H1 (cell line): ENCODE measurements at regions not wholly inside any gene's neighbourhood (a gene's known extent, or its start where the extent isn't known, plus 50 kb on each side); places are given as distances from the start of the nearest gene placed in this dataset.

Experiments used
- CTCF ChIA-PET: fragments of 300-600 bp; sonication (Branson Sonifier 250); formaldehyde crosslinking; loops from one replicate; lab custom pipeline; 2021; ENCODE audit not compliant: partially characterized antibody; lab: Charles Lee
- POLR2A ChIA-PET: fragments of 300-600 bp; sonication (Branson Sonifier 250); formaldehyde crosslinking; loops from one replicate; lab custom pipeline; 2021; ENCODE audit warnings: inconsistent platforms; ENCODE audit not compliant: partially characterized antibody; lab: Charles Lee
- DNase-seq, 2 experiments: peaks; one replicate each; pipeline versions ENCODE4 v3.0.0 to v3.0.0-alpha.2; 2010 to 2022; ENCODE audit warnings: low spot score in 2 of 2, low read depth in 1 of 2, mixed read lengths in 1 of 2
- FAIRE-seq: peaks from 2 replicates; lab custom pipeline; 2011; peaks lifted over from hg19 to GRCh38; lab: Jason Lieb, UNC
- H2AFZ ChIP-seq: 2 replicates; pipeline ENCODE4 v1.8.1; 2012; ENCODE audit warnings: low read length, inconsistent platforms
- H2AK5ac ChIP-seq: 2 replicates; pipeline ENCODE4 v1.6.1; 2013; ENCODE audit warnings: low read depth, low read length
- H2BK120ac ChIP-seq: replicated peaks from 2 replicates; pipeline ENCODE3; 2013; ENCODE audit warnings: low read depth, low read length, inconsistent platforms
- H2BK12ac ChIP-seq: 2 replicates; pipeline ENCODE4 v1.6.1; 2013; ENCODE audit warnings: low read depth, low read length
- H2BK15ac ChIP-seq: 2 replicates; pipeline ENCODE4 v1.6.1; 2013; ENCODE audit warnings: low read length
- H2BK20ac ChIP-seq: 2 replicates; pipeline ENCODE4 v1.6.1; 2013; ENCODE audit warnings: low read length
- H2BK5ac ChIP-seq: 2 replicates; pipeline ENCODE4 v1.6.1; 2013; ENCODE audit warnings: low read depth, low read length
- H3K14ac ChIP-seq: 2 replicates; pipeline ENCODE4 v1.6.1; 2013; ENCODE audit warnings: inconsistent platforms; ENCODE audit not compliant: insufficient read length
- H3K18ac ChIP-seq: 2 replicates; pipeline ENCODE4 v1.6.1; 2013; ENCODE audit warnings: low read length; ENCODE audit errors: extremely low read depth
- H3K23ac ChIP-seq: 2 replicates; pipeline ENCODE4 v1.6.1; 2013; ENCODE audit warnings: inconsistent platforms; ENCODE audit not compliant: insufficient read length
- H3K23me2 ChIP-seq: 2 replicates; pipeline ENCODE4 v1.6.1; 2013; ENCODE audit warnings: low read depth, low read length
- H3K27ac ChIP-seq: 2 replicates; pipeline ENCODE4 v1.6.1; 2011; ENCODE audit warnings: low read depth, low read length, inconsistent platforms
- H3K27me3 ChIP-seq, 4 experiments: replicated peaks in 1 of 4; 1 replicate in 1 of 4; 2 replicates in 3 of 4; pipeline versions ENCODE4 v1.6.1 to v1.8.1; 2011 to 2013; ENCODE audit warnings: low read length in 3 of 4, mild to moderate bottlenecking in 3 of 4, inconsistent platforms in 2 of 4, mixed read lengths in 2 of 4, moderate library complexity in 1 of 4; ENCODE audit not compliant: control insufficient read depth in 3 of 4, insufficient read depth in 3 of 4; ENCODE audit errors: extremely low read depth in 1 of 4
- H3K36me3 ChIP-seq, 4 experiments: 2 replicates each; pipeline versions ENCODE4 v1.6.1 to v1.8.1; 2011 to 2013; ENCODE audit warnings: mild to moderate bottlenecking in 4 of 4, low read length in 3 of 4, moderate library complexity in 2 of 4, control low read depth in 1 of 4, inconsistent platforms in 1 of 4; ENCODE audit not compliant: insufficient read depth in 4 of 4, control insufficient read depth in 2 of 4
- H3K4ac ChIP-seq: replicated peaks from 2 replicates; pipeline ENCODE3; 2013; ENCODE audit warnings: low read length, low read depth, mixed read lengths, inconsistent platforms; ENCODE audit not compliant: insufficient read length
- H3K4me1 ChIP-seq, 4 experiments: replicated peaks in 1 of 4; 1 replicate in 1 of 4; 2 replicates in 3 of 4; pipeline versions ENCODE4 v1.6.1 to v1.8.1; 2011 to 2013; ENCODE audit warnings: low read length in 3 of 4, inconsistent platforms in 2 of 4, mixed read lengths in 1 of 4; ENCODE audit not compliant: insufficient read depth in 4 of 4, control insufficient read depth in 3 of 4
- H3K4me2 ChIP-seq, 2 experiments: 2 replicates each; pipeline versions ENCODE4 v1.6.1 to v1.8.1; 2011 to 2013; ENCODE audit warnings: low read depth in 2 of 2, low read length in 2 of 2, control low read depth in 1 of 2, inconsistent platforms in 1 of 2, mild to moderate bottlenecking in 1 of 2; ENCODE audit not compliant: insufficient read depth in 1 of 2
- H3K4me3 ChIP-seq, 4 experiments: fragments of 200-600, 300-600 bp in 1 of 4; sonication (generic), shearing (Covaris generic), sonication (Bioruptor Twin) in 1 of 4; 2 replicates each; pipeline versions ENCODE4 v1.5.1 to v1.8.1; 2011 to 2016; ENCODE audit warnings: low read length in 4 of 4, low read depth in 3 of 4, control low read depth in 2 of 4, inconsistent platforms in 2 of 4, mild to moderate bottlenecking in 2 of 4, mixed read lengths in 1 of 4, moderate library complexity in 1 of 4; ENCODE audit not compliant: insufficient read depth in 2 of 4; ENCODE audit errors: extremely low read depth in 1 of 4
- H3K56ac ChIP-seq: replicated peaks from 2 replicates; pipeline ENCODE3; 2013; ENCODE audit warnings: low read depth, mild to moderate bottlenecking, mixed read lengths, low read length, inconsistent platforms; ENCODE audit not compliant: insufficient read length
- H3K79me1 ChIP-seq: 2 replicates; pipeline ENCODE4 v1.6.1; 2013; ENCODE audit warnings: low read depth, low read length, control low read depth
- H3K79me2 ChIP-seq, 2 experiments: 2 replicates each; pipeline versions ENCODE4 v1.6.1 to v1.8.1; 2012 to 2013; ENCODE audit warnings: low read length in 2 of 2, mild to moderate bottlenecking in 2 of 2, inconsistent platforms in 1 of 2; ENCODE audit not compliant: insufficient read depth in 2 of 2, control insufficient read depth in 1 of 2
- H3K9ac ChIP-seq, 4 experiments: replicated peaks in 1 of 4; 1 replicate in 1 of 4; 2 replicates in 3 of 4; pipeline versions ENCODE4 v1.6.1 to v1.8.1; 2011 to 2013; ENCODE audit warnings: low read depth in 3 of 4, low read length in 3 of 4, control low read depth in 2 of 4, mild to moderate bottlenecking in 2 of 4, moderate library complexity in 2 of 4, inconsistent platforms in 1 of 4; ENCODE audit errors: extremely low read depth in 1 of 4
- H3K9me3 ChIP-seq, 2 experiments: 2 replicates each; pipeline versions ENCODE4 v1.6.1 to v1.8.1; 2012 to 2013; ENCODE audit warnings: mild to moderate bottlenecking in 2 of 2, moderate library complexity in 2 of 2, control low read depth in 1 of 2, inconsistent platforms in 1 of 2, low read depth in 1 of 2, low read length in 1 of 2, mixed read lengths in 1 of 2; ENCODE audit not compliant: insufficient read depth in 2 of 2
- H4K20me1 ChIP-seq, 2 experiments: replicated peaks in 1 of 2; 2 replicates each; pipeline versions ENCODE3 to v1.8.1; 2011 to 2013; ENCODE audit warnings: inconsistent platforms in 2 of 2, low read length in 2 of 2, mild to moderate bottlenecking in 1 of 2; ENCODE audit not compliant: insufficient read depth in 2 of 2, control insufficient read depth in 1 of 2
- H4K5ac ChIP-seq: 2 replicates; pipeline ENCODE4 v1.6.1; 2013; ENCODE audit warnings: low read length, low read depth, mixed read lengths, inconsistent platforms; ENCODE audit not compliant: insufficient read length
- H4K8ac ChIP-seq: 2 replicates; pipeline ENCODE4 v1.8.0; 2013; ENCODE audit warnings: mild to moderate bottlenecking, moderate library complexity, low read length, inconsistent platforms; ENCODE audit not compliant: insufficient read depth; ENCODE audit errors: extremely low read depth
- H4K91ac ChIP-seq: replicated peaks from 2 replicates; pipeline ENCODE3; 2013; ENCODE audit warnings: low read length, mixed read lengths, inconsistent platforms; ENCODE audit not compliant: insufficient read length
- CEBPB ChIP-seq: IDR thresholded peaks from 2 replicates; pipeline ENCODE4 v1.6.1; 2012; ENCODE audit warnings: low read depth, low read length
- PHF8 ChIP-seq: fragments of 200-600 bp; sonication (generic); conservative IDR thresholded peaks from 2 replicates; pipeline ENCODE4 v1.7.1; 2012; ENCODE audit warnings: low read depth, mild to moderate bottlenecking, inconsistent platforms, low read length, moderate library complexity
- WGBS, 2 experiments: shearing (Covaris generic) in 1 of 2; methylation state at CpG; one replicate each; pipeline versions ENCODE4 v1.1.6 to v1.1.7; 2013 to 2015; ENCODE audit warnings: low lambda C conversion rate in 2 of 2, mixed read lengths in 2 of 2, inconsistent platforms in 1 of 2, low coverage in 1 of 2, missing lambda C conversion rate in 1 of 2; ENCODE audit not compliant: insufficient replicate concordance in 2 of 2, insufficient coverage in 1 of 2, insufficient read length in 1 of 2; ENCODE audit errors: extremely low coverage in 1 of 2, missing lambda C conversion rate in 1 of 2; 5-methylcytosine and 5-hydroxymethylcytosine counted together

- Histone ChIP-seq H3K56ac (no peak overlapping the region), H3K4ac (no peak overlapping the region), H3K23me2 (peaks cover 8% of the 10 kb centered on the region; the same call in 1 of the 2 replicates), H3K79me2 (0 out of 4 replicates have a peak, but pooled peaks cover 0 to 3% of the 10 kb centered on the region in 2 experiments), H2BK15ac (no peak overlapping the region), H2AFZ (peak overlapping the region; percentile 22; the same call in 1 of the 2 replicates), H3K27ac (no peak overlapping the region), H2AK5ac (no peak overlapping the region), H4K8ac (no peak overlapping the region), H4K91ac (no peak overlapping the region), H3K36me3 (no peaks in the 10 kb centered on the region), H2BK20ac (no peak overlapping the region), H3K4me3 (no peak overlapping the region), H4K5ac (no peak overlapping the region), H3K4me2 (no peak overlapping the region), H3K23ac (no peak overlapping the region), H2BK120ac (no peak overlapping the region), H3K18ac (no peak overlapping the region), H3K4me1 (no peaks in the 10 kb centered on the region; a peak in 2 of 7 replicates), H3K79me1 (no peaks in the 10 kb centered on the region), H3K9ac (no peak overlapping the region), H3K27me3 (no peaks in the 10 kb centered on the region), H3K9me3 (no peaks in the 10 kb centered on the region), H4K20me1 (peaks cover 0 to 7% of the 10 kb centered on the region in 2 experiments), H2BK12ac (no peak overlapping the region), H3K14ac (no peak overlapping the region), H2BK5ac (no peak overlapping the region)
- WGBS, 2 experiments: 92% methylated on average over 8 of the region's 8 CpGs; no CpG with 5 or more reads in 1 of the 2 experiments
- DNase-seq (no peak), FAIRE-seq (no peak)
- no peak for TF ChIP-seq PHF8
- 0 out of 2 replicates have a peak, but pooled peaks have one; percentile 9 for TF ChIP-seq CEBPB
- CTCF ChIA-PET: interaction anchor here (0.9 to 1.0 kb wide), 2 partner anchors 24 to 154 kb away, joined by 3 read pairs; no protein-coding TSS in a partner anchor
- POLR2A ChIA-PET: no interaction called here
These were observed 432.1 kb downstream of the BRD1 start for GRCh38 chr22:49395617-49396016.
